ENCODE measurements at regions not wholly inside any gene's neighbourhood (a gene's known extent, or its start where the extent isn't known, plus 50 kb on each side); places are given as distances from the start of the nearest gene placed in this dataset.

DNA sequence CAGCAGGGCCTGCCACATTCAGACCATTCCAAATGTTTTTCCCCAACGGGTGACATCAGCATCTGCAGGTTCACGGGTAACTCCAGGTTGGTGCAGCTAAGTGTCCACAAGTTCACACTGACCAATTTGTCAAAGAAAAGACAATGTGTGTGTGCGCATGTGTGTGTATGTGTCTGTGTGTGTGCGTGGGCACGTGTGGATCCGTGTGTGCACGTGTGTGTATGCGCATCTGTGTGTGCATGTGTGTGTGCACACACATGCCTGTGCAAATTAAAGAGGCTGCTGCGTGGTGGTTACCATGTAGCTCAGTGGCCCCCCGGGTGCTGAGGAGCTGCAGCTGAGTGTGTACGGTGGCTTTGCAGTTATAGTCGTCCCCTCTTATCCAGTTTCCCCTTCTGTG is 187.4 kb downstream of the TMEM18 start:
- Histone ChIP-seq H3K36me3 (ENCODE audit: insufficient read depth in 1 of 2, low read depth in 1 of 2) (no peaks in the 10 kb centered on the region), H3K9me3 (no peaks in the 10 kb centered on the region), H3K27ac (no peak overlapping the region), H3K4me3 (no peak overlapping the region), H3K27me3 (ENCODE audit: insufficient read depth in 3 of 3, low read length in 2 of 3) (no peaks in the 10 kb centered on the region), H3K4me1 (no peaks in the 10 kb centered on the region)
- TF ChIP-seq, protein P1, sequence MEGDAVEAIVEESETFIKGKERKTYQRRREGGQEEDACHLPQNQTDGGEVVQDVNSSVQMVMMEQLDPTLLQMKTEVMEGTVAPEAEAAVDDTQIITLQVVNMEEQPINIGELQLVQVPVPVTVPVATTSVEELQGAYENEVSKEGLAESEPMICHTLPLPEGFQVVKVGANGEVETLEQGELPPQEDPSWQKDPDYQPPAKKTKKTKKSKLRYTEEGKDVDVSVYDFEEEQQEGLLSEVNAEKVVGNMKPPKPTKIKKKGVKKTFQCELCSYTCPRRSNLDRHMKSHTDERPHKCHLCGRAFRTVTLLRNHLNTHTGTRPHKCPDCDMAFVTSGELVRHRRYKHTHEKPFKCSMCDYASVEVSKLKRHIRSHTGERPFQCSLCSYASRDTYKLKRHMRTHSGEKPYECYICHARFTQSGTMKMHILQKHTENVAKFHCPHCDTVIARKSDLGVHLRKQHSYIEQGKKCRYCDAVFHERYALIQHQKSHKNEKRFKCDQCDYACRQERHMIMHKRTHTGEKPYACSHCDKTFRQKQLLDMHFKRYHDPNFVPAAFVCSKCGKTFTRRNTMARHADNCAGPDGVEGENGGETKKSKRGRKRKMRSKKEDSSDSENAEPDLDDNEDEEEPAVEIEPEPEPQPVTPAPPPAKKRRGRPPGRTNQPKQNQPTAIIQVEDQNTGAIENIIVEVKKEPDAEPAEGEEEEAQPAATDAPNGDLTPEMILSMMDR (IDR thresholded peaks at IDR 0.05), result no peak
- DNase-seq (no peak), ATAC-seq (no peak)
- intact Hi-C loops (cut with DNase I), result no loop called here
- WGBS, 3 donors, result 82 to 88% (median 86%) methylated on average over 12 of the region's 12 CpGs

DNA sequence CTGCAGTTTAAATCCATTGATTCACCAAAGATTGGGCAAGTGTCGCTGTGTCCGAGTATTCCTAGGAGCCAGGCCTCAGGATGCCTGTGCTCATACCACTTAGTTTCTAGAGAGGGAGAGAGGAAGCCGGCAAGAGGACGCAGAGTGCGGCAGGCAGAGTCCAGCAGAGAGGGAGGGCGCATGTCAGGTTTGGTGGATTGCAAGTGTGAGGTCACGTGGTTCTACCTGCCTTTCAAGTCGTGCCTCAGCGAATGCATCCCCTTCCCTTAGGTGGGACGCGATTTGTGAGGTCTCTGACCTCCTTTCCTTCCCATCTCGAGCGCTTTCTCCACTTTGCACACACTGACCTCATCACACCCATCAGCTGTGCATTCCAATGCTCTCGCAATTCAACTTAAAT is 188.1 kb downstream of the TMEM18 start:
- 67 to 77% (median 72%) methylated on average over 14 of the region's 14 CpGs for WGBS, 3 donors
- Histone ChIP-seq H3K27me3 (ENCODE audit: insufficient read depth in 3 of 3, low read length in 2 of 3) (no peaks in the 10 kb centered on the region), H3K36me3 (ENCODE audit: insufficient read depth in 1 of 2, low read depth in 1 of 2) (no peaks in the 10 kb centered on the region), H3K4me1 (no peaks in the 10 kb centered on the region), H3K27ac (no peak overlapping the region), H3K9me3 (no peaks in the 10 kb centered on the region), H3K4me3 (no peak overlapping the region)
- intact Hi-C loops (cut with DNase I), result no loop called here
- DNase-seq, result no peak
- ATAC-seq, result no peak
- TF ChIP-seq, protein P1 (IDR thresholded peaks at IDR 0.05), result no peak

DNA sequence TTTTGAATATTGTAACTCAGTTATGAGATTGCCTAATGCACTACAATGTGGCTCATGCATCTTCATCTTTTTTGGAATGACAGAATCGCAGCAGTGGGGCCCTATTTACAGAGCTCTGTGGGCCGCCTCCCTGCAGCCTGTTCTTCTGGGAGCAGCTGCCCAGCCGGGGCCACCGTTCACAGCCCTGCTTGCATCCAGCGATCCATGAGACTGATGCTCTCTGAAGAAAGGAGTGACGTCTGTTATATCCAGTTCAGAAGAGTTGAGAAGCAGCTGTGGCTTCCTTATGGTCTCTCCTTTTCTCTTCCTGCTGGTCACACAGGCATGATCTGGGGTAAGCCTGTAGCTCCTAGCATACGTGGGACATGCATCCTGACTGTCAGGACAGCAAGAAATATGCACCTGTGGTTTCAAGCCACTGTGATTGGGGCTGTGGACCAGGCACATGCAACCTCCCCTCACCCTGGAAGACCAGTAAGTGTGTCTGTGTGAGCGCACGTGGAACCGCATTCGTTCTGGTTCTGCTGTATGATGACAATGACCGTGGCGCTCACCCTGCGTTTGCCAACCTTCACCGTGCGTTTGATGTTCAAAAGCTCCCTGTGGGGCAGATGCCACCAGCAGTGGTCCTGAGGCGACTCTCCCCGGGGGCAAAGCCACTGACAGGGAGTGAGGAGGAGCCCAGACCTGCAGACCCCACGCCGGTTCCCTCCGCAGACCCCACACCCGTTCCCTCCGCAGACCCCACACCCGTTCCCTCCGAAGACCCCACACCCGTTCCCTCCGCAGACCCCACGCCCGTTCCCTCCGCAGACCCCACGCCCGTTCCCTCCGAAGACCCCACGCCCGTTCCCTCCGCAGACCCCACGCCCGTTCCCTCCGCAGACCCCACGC is 189.8 kb downstream of the TMEM18 start:
- intact Hi-C loops (cut with DNase I), result no loop called here
- 76 to 77% (median 77%) methylated on average over 25 to 30 of the region's 40 CpGs for WGBS, 3 donors
- ATAC-seq, result no peak
- H3K36me3 ChIP-seq (ENCODE audit: insufficient read depth in 1 of 2, low read depth in 1 of 2), result no peaks in the 10 kb centered on the region
- DNase-seq, result no peak
- H3K4me1 ChIP-seq, result no peaks in the 10 kb centered on the region
- no peaks in the 10 kb centered on the region for H3K27me3 ChIP-seq (ENCODE audit: insufficient read depth in 3 of 3, low read length in 2 of 3)
- no peaks in the 10 kb centered on the region for H3K9me3 ChIP-seq
- H3K27ac ChIP-seq, result no peak overlapping the region
- TF ChIP-seq, protein P1 (IDR thresholded peaks at IDR 0.05), result no peak
- no peak overlapping the region for H3K4me3 ChIP-seq

DNA sequence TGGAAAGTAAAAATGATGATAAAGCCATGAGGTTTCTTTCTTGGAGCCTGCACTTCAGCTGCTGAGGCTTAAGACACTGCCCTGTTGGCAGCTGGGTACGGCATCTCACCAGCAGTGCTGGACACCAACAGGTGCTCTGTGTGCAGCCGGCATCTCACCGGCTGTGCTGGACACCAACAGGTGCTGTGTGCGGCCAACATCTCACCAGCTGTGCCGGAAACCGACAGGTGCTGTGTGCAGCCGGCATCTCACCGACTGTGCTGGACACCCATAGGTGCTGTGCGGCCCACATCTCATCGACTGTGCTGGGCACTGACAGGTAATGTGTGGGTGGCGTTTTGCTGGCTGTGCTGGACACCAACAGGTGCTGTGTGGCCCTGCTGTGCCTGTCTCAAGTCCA is 190.8 kb downstream of the TMEM18 start:
- 38 to 53% (median 47%) methylated on average over 11 of the region's 11 CpGs for WGBS, 3 donors
- Histone ChIP-seq H3K9me3 (no peaks in the 10 kb centered on the region), H3K27me3 (ENCODE audit: insufficient read depth in 3 of 3, low read length in 2 of 3) (no peaks in the 10 kb centered on the region), H3K4me1 (no peaks in the 10 kb centered on the region), H3K27ac (no peak overlapping the region), H3K36me3 (ENCODE audit: insufficient read depth in 1 of 2, low read depth in 1 of 2) (no peaks in the 10 kb centered on the region), H3K4me3 (no peak overlapping the region)
- TF ChIP-seq, protein P1 (IDR thresholded peaks at IDR 0.05), result no peak
- intact Hi-C loops (cut with DNase I), result no loop called here
- no peak for ATAC-seq
- DNase-seq, result no peak

DNA sequence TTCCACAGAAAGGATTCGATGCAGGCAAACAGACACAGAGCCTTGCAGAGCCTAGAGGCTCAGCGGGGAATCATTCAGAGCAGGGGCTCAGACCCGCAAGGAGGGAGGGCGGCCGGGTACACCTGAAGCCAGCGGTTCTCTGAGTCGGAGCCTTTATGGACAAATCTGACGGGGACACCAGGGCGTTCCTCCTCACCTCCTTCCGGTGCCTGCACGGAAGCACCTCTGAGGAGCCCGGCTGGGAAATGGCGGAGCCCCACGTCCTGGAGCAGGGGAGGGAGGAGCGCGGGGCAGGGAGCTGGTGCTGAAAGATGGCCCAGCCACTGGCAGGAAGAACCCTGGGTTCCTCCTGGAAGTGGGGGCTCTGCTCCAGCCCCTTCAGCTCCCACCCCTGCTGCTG is 193.5 kb upstream of the ALKAL2 start:
- no peaks in the 10 kb centered on the region for H3K27me3 ChIP-seq (ENCODE audit: insufficient read depth in 3 of 3, low read length in 2 of 3)
- 79 to 93% (median 90%) methylated on average over 16 of the region's 16 CpGs for WGBS, 3 donors
- TF ChIP-seq, protein P1 (IDR thresholded peaks at IDR 0.05), result no peak
- ATAC-seq, result no peak
- no peak for DNase-seq
- no peaks in the 10 kb centered on the region for H3K36me3 ChIP-seq (ENCODE audit: insufficient read depth in 1 of 2, low read depth in 1 of 2)
- no peak overlapping the region for H3K27ac ChIP-seq
- H3K4me3 ChIP-seq, result no peak overlapping the region
- intact Hi-C loops (cut with DNase I), result no loop called here
- no peaks in the 10 kb centered on the region for H3K9me3 ChIP-seq
- H3K4me1 ChIP-seq, result no peaks in the 10 kb centered on the region
